ENCODE measurements at regions not wholly inside any gene's neighbourhood (a gene's known extent, or its start where the extent isn't known, plus 50 kb on each side); places are given as distances from the start of the nearest gene placed in this dataset.

DNA sequence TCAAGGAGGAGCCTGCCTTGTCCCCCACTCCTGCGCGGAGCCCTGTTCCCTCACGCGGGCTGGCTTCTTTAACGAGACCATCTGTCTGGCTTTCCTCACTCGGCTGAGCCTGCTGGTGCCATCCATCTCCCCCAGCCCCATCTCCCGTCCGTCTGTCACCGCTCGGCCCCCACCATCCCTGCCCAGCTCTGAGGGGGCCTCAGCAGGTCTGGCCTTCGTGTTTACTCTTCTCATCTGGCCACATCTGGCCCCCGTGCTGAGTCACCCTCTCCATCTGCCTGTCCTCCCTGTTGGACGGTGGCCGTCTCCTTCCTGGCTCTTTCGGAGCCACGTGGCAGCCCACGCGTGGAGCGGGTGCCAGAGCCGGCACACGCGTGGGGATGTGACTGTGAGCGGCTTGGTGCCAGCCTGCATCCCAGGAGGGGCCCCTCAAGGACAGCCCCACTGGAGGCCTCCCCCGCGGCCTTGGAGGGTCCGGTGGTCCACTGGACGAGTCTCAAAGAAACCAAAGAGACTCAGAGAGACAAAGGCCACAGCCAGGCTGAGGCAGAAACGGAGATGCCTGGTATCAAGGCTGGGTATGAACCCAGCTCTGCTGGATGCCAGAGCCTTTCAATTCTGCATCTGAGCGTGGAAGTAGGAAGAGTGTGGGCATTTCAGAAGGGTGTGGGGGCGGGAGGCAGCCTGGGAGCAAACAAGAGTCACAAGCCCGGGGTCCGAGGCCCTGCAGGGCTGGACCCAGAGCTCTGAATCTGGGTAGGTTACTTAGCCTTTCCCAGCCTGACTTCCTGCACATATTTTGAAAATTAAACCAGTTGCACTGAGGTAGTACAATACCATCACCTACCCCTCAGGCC lies 76.7 kb upstream of the UNC5A start:
- DNase-seq (ENCODE audit: low read depth) = no peak

DNA sequence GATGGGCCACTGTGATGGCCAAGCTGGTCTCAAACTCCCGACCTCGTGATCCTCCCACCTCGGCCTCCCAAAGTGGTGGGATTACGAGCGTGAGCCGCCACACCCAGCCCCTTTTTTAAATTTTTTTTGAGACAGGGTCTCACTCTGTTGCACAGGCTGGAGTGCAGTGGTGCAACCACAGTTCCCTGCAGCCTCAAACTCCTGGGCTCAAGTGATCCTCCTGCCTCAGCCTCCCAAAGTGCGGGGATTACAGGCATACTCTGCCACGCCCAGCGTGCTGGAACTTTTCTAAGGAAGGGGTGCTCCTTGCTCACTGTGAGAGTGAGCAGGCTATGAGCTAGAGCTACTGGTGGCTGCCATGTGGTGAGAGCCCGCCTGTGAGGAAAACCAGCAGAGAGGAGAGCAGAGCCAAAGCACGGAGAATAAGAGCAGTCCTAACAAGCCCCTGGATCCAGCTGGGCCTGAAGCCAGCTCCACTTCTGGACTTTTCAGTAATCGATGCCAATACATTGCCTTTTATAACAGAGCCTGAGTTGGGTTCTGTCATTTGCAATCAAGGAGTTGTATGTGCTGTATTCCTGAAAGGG lies 75.5 kb upstream of the UNC5A start:
- DNase-seq (ENCODE audit: low read depth) = no peak

DNA sequence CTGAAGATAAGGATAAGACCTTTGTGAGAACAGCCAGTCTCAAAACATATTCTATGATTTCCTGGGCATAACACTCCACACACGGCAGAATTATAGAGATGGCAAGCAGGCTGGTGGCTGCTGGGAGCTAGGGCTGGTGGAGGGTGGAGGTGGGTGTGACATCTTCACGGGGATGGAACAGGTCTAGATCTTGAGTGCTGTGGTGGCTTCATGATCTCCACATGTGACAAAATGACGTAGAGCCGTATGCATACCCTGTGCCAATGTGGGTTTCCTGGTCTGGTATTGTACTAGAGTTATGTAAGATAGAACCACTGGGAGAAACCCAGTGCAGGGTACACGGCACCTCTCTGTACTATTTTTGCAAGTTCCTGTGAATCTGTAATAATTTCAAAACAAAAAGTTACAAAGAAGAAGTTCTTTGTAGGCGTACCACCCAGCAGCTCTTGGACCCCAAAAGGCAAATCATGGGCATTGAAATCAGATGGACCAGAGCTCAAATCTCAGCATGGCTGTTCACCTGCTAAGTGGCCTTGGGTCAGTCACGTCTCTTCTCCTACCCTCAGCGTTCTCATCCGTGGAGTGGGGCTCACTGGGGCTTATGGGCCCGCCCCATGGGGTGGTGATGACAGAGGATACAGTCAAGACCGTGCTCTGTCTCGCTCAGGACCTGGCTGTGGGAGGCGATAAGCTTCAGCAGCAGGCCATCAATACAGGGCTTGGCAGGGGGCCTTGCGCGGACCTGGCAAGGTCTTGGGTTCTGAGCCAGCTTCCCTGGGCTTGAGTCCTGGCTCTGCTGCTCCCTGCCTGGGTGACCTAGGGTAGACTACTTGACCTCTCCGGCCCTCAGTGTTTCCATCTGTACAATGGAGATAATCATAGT lies 74.7 kb upstream of the UNC5A start:
- DNase-seq (ENCODE audit: low read depth) = no peak

DNA sequence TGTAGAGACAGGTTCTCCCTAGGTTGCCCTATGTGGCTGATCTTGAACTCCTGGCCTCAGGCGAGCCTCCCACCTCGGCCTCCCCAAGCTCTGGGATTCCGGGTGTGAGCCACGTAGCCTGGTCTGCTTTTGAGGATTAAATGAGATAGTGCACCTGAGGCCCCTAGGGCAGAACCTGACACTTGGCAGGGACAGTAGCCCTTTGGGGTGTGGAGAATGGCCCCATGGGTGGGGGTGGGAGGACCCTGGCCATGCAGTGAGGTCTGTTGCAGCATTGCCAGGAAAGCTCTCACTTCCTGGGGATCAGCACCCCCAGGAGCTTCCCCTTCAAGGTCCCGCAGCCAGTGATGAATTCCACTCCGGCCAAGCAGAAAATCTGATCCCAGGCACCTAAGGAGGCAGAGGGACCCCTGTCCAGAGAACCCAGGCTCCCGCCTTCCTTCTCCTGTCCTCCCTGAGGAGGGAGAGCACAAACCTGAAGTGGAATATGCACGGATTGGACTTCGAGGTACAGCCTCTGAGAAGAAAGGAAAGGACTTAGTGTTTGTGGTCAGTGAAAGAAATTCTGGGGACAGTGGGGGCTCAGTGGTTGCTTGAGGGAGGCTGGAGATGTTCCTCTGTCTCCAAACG lies 73.9 kb upstream of the UNC5A start:
- no peak for DNase-seq (ENCODE audit: low read depth)

DNA sequence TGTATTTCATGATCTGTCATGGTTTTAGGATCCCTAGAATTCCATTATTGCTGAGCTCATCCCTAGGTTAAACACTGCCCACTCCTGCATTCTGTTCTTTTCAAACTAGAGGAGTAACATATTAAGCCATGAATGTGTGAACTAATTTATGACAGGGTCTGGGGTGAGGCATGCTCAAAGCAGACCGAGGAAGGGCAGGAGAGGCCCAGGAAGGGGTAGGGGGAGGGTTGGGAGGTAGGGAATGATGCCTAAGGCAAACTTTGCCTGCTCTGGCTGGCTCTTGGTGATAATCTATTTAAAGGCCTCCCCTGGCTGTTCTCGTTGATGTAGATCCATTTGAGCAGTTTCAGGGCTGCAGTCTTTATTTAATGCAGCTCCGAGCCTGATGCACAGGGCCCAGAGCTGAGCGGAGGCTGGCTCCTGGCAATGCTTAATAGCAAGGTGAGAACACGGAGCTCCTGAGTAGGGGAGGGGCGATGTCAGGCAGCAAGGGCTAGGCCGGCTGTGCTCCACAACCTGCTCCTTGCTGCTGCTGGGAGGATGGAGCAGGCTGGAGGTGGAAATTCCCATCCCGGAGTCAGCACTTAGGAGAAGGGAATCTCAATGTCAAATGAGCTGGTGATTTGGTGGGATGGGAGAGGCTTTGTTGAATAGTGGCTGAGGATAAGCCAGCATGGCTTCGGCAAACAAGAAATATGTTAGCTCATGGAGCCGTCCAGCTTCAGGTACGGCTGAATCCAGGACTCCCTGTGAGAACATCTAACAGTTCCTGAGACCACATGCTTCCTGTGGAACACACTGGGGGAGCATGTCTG lies 73.2 kb upstream of the UNC5A start:
- no peak for DNase-seq (ENCODE audit: low read depth)

DNA sequence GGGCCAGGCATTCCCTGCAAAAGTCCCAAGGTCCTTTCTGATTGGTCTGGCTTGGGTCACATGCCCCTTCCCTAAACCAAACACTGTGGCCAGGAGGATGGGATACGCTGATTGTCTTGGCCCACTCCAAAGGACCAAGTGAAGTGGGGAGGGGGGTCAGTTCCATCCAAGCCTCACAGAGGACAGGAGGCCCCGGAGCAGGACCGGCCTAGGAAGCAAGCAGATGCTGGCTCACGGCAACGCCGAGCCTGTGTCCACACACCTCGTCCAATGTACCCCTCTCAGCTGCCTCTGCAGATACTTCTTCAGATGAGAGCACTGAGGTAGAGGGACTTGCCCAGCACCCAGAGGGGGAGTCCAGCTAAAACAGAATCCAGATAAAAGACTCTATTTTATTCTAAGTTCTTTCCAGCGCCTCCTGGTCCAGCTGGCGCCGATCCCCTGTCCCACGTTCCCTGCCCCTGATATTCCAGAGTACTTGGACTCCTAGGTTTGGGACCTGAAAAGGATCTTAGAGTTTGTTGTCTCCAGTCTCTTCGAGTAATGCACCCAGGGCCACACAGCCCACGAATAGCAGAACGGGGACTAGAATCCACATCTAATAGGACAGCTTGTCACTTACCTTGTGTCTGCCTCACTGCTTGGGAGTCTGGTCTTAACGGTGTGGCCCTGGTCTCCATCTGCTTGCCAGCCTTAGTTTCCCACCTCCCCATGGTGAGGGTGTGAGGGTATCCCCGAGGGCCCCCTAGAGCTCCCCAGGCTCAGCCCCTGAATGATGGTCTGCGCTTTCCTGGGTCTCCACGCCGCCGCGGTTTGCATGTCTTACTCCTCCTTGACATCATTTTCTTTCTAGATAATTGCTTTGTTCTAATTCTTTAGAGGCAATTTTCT lies 72.4 kb upstream of the UNC5A start:
- no peak for DNase-seq (ENCODE audit: low read depth)

DNA sequence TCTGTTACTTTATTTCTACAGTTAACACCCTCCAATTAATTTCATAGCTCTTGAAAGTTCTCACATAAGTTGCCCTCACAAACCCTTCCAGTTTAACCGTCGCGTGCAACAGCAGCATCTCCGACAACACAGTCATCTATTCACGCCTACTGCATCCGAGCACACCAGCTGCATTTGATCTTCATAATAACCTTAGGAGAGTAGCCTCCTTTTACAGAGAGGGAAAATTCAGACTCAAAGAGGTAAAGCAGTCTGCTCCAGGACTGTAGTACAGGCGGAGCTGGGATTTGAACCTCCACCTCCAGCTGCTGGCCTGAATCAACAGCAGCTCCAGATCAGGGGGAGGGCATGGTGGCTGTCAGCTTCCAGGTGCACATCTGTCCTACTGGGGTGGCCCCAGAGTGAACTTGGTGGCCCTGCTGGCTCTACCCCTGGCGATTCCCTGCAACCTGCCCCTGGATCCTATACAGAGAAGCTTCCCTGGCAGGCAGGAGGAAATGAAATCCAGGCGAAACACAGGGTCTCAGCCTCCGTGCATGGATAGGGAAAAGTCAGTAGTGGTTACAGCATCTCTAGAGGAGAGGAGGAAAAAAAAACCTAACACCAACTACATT lies 71.6 kb upstream of the UNC5A start:
- no peak for DNase-seq (ENCODE audit: low read depth)

DNA sequence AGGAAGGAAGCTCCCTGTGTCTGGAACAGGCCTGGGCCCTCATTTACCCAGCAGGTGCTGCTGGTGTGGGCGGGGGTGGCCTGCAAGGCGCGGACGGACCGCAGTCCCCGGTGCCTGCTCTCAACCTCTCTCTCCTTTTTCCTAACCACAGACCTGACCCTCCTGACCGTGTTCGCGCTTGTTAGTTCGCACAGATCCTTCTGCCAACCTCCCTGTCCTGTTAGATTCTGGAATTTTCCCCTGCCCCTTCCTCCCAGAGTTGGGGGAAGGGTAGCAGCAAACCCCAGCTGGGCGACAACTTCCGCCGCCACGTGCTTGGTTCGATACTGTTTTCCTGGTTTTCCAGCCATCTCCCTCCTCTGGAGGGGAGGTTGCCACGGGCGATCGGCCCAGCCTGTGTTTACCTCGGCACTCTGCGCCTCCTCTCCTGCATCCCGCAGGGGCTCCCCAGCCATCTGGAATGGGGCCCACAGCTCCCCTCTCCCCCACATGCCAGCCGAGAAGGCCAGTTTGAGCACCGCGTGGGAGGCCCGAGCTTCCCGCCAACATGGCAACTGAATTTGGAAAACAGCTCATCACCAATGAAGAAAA lies 70.8 kb upstream of the UNC5A start:
- no peak for DNase-seq (ENCODE audit: low read depth)

DNA sequence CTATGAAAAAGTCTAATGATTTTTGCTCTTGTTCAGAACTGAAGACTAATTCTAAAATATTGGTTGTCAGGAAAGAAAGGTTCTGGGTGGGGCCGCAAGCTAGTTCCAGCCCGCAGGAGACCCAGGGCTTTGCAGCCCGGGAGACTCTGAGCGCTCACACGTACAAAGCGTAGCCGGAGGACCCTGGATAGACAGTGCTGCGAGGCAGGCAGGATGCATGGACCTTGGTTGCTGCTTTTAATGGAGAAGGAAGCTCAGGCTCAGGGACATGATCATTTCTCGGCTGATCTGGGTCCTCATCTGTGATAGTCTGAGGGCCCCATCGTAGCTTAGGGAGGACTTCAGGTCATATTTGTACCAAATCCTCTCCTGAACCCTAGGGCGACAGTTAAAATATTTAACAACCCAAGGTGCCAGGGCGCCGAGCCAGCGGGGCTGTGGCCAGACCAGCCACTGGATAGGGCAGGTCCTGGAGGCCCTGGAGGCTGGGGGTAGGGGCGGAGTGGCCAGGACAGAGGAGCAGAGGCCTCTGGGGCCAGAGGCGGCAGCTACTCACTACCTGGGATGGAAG lies 70.1 kb upstream of the UNC5A start:
- no peak for DNase-seq (ENCODE audit: low read depth)

DNA sequence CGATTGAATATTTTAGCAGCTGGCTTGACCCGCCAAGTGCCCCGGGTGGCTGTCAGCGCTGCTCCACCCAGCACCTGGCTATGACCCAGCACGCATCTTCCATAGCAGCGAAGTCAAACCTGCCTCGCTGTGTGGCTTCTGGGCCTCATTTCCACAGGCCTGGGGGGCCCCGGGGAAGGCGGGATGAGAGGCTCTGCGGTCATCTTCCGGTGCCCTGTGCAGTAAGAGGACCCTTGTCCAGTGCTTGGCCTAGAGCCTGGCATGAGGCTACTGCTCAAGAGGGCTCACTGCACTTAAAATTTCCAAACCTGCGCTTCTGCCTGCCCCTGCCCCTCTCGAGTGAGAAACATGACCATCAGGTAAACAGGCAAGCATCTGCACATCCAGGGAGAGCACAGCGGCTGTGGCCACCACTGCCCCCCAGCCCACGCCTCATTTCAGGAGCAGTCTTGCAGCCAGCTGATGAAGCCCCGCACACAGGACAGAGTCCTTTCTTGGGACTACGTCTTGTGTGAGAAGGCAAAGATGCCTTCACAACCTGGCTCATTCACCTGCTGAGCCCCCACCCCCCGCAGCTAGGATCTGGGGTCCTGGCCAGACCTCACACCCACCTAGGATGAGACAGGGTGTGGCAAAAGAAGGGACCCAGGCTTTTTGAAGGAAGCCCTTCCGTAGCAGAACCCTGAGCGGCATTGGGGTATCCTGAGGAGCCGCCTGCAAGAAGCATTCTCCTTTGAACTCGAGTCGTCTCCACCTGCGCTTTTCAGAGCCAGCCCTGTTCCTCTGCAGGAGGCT lies 69.5 kb upstream of the UNC5A start:
- no peak for DNase-seq (ENCODE audit: low read depth)

DNA sequence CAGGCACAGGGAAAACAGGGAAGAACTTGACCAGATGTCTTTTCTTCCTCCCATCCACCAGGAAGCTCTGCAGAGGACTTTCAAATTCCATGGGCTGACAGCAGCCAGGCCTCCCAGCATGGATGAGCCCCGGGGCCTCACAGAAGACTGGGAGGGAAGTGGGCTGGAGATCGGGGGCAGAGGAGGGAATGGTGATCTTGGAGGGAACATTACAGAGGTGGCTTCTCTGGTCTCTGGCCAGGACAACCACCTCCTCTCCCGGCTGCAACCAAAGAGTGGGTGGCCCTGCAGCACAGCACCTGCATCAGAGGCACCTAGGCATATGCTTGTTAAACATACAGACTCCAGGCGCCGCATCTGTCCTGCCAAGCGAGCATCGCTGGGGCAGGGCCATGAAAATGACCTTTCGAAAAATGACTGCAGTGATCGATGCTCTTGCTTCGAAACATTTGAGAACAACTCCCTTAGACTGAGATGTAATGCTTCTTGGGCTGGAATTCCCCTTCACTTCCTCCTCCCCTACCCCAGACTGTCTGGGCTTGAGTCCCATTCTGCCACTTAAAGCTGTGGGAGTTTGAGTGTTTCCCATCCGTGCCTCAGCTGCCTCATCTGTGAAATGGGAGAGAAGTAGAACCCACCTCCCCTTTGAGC lies 68.7 kb upstream of the UNC5A start:
- no peak for DNase-seq (ENCODE audit: low read depth)

DNA sequence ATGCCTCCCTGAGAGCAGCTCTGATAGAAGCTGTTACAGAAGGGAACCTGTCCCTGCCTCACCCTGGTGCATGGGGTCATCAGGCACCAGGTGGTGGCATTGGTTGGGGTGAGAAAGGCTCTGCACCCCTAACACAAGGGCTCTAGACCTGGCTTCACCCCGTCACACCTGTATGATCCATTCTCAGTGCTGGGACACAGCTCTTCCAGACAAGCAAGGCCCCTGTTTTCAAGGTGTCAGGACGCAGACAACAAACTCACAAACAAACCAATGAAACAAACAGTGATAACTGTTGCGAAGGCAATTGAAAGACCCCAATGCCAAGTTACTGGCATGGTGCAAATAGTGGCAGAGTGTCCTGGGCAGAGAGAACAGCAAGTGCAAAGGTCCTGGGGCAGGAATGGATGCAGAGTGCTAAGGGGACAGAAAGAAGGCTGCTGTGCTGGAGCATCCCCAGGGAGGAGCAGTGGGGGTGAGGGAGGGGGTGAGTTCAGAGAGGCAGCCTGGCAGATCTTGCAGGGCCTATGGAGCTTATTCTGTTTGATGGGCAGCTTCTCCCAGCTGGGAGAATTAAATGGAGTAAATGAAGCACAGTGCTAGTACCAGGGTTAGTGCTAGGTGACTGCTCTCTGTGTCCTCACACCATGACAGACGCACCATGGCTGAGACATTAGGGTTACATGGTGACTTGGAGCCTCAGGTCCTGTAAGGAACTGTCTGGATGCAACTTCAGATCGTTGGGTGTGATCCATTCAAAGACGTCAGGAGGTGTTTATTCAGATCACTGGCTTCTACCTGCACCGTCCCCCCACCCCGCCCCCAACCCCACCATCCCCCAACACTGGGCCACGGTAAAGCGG lies 67.9 kb upstream of the UNC5A start:
- no peak for DNase-seq (ENCODE audit: low read depth)

DNA sequence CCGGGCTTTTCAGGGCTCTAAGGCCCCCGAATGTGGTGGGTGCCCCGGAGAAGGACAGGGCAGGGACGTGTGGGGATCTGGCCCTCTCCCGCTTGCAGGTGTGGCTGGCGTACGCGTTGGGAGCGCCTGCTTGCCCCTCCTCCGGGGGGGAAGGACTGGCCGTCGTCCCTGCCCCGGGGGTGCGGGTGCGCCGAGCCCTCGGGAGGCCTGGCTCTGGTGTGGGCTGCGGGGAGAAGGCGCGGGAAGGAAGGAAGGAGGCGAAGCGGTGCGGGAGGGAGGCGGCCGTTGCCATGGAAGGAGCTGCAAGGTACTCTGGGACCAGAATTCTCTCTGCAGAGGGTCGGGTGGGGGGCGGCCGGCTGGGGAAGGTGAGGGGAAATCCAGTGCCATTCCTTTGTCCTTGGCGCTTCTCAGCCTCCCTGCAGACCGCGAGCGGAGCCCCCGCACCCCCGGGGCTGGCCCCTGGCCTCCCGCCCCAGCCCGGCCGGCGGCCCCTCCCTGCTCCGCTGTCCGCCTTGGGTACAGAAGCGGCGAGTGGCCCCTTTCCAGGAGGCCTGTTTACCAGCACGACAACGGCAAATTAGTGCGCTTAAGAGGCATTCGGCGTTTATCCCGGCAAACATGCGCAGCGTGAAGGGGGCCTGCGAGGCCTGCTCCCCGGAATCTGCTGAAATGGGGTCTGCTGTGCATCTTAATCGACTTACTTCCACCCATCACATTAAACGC lies 67.1 kb upstream of the UNC5A start:
- DNase-seq (ENCODE audit: low read depth) = no peak

DNA sequence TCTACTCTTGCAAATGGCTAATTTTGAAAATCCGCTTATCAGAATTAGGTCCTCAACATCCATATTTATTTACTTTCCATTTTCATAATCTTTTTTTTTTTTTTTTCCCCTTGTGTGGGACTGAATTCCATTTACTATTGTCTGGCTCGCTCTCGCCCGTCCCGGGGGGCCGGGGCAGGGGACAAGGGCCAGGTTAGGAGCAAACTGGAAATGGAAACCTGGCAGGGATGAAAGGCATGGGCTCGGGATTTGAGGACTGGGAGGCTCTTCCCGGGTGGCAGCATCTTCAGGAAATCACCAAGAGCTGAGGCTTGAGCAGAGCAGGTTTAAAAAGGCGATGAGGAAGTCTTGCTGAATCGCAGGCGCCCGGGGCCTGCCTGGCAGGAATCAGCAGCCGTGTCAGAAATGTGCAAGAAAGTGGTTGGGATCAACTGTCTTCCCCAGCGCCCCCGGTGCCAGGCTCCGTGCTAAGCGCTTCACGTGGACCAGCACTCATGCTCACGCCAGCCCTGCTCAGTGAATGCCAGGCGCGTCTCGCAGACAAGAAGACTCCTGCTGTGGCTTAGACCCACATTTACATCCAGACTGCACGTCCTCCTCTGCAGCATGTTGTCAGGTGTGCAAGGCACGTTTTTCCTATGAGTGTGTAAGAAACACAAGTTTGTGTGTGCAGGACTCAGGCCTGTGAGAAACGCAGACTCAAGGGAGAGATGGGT lies 66.3 kb upstream of the UNC5A start:
- no peak for DNase-seq (ENCODE audit: low read depth)

DNA sequence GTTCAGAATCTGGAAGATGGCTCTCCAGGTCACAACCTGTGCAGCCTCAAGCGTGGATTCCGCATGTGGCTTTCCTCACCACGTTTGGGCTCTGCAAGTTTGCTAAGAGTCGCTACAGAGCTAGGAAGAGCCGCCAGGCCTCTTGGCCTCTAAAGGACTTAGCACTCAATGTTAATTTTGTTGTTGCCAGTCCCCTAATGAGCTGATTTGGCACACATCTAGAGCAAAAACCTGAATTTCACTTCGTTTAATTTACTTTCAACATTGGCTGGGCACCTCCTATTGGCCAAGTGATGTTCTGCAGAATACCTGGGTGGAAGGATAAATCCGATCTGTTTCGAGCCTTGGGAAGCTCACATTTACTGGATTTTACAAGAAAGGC lies 65.8 kb upstream of the UNC5A start:
- DNase-seq (ENCODE audit: low read depth) = no peak

DNA sequence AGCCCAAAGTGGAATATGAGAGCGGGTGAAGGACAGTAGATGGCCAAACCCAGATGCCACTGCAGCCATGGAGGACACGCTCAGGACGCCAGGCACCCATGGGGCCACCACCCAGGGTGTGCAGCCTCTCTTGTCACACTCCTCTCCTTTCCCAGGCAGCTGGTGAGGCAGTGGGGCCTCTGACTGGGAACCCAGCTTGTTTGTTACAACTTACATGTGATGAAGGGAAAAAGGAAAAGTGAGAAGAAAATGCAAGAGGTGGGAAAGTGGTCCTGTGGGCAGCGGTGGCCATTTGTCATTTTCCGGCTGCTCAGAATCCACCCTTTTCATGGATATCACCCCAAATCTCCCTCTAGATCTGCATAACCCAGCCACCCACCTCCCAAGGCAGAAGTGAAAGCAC lies 62.7 kb upstream of the UNC5A start:
- DNase-seq (ENCODE audit: low read depth) = no peak

All from GM04503 (cell line).